ENCODE measurements at regions not wholly inside any gene's neighbourhood (a gene's known extent, or its start where the extent isn't known, plus 50 kb on each side); places are given as distances from the start of the nearest gene placed in this dataset.

GRCh38 chr10:107733328-107734130 is 569.0 kb upstream of the SORCS1 start:
- no peak for DNase-seq (ENCODE audit: low read depth in 2 of 2)

GRCh38 chr10:107732045-107732444 is 567.5 kb upstream of the SORCS1 start:
- no peak for DNase-seq (ENCODE audit: low read depth in 2 of 2)

DNA sequence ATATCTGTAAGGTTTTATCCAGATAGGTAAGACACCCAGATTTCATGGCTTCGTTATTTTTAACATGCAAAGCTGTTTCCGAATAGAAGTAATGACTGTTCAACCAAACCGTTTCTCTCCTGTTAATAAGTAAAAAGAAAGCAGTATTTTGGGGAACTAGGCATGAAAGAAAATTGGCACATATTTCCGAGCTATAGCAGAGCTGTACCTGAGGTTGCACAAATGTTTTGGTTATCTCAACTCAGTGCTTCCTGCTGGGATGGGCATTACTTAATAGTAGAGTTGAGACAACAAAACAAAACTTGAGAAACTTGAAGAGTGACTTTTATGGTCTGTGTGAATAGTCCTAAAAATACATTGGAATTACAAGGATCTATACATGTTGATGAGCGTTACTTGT is 564.3 kb upstream of the SORCS1 start:
- no peak for DNase-seq (ENCODE audit: low read depth in 2 of 2)

GRCh38 chr10:107727767-107728317 is 563.3 kb upstream of the SORCS1 start:
- no peak for DNase-seq (ENCODE audit: low read depth in 2 of 2)

DNA sequence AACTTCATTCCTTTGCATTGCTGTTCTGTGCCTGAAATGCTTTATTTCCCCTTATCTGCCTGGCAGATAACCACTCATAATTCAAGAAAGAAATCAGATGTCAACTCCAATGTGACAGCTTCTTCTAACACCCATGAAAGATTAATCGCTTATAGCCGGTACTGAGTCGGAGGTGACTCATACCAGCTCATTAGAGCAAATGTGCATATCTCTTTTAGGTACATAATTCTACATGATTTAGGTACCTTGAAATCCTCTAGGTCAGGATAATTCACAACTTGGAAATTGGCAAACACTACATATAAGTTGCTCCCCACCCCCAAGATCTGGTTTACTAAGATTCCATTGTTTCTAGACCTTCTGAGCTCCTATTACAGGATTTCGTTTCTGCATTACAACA is 554.4 kb upstream of the SORCS1 start:
- DNase-seq (ENCODE audit: low read depth in 2 of 2), result no peak

- DNase-seq (ENCODE audit: low read depth in 2 of 2), result no peak
Measured at GRCh38 chr10:107717046-107717445, 552.5 kb upstream of the SORCS1 start.

GRCh38 chr10:107715565-107715964 is 551.1 kb upstream of the SORCS1 start:
- DNase-seq (ENCODE audit: low read depth in 2 of 2), result no peak

GRCh38 chr10:107708981-107709380 is 544.5 kb upstream of the SORCS1 start:
- DNase-seq (ENCODE audit: low read depth in 2 of 2), result no peak

DNA sequence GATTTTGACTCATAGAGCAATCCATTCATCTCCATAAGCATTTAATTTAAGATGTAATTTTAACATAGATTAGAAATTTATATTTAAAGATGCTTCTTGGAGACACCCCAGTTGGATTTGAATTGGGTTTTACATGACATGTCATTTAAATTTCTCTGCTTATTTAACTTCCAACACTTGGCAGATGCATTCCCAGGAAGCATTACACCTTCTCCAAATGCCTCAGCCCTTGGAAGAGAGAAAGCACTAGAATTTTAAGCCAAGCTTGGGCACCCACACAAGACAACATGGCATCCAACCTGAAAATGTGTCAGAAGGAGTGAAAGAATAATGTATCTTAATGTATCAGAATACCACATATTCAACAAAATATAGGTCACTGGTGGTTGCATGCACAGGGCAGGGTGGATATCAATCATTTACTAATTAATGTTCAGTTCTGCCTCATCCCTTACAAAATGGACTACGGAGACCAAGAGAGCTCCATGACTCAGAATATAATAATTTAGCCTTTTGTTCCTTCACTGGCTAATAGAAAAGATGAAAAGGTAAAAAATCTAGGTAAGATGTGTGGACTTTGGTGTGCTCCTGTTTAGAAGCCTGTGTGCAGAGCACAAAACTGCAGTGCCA is 541.7 kb upstream of the SORCS1 start:
- DNase-seq (ENCODE audit: low read depth in 2 of 2), result no peak

DNA sequence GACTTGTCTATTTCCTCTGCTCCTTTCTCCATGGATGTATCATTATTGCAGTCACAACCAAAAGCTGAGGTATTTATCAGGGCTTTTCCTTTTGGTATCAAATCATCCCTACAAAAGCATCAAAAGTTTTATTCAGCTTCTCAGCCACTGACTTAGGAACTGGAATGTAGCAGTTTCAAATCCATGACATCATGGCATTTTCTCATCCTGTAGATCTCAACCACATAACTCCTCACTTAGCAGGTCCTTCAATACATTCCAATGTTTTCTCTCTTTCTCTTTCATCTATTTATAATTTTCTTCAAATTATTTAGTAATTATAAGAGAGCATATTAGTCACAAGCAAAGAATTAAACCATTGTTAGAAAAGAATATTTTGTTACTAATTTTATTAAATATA is 537.4 kb upstream of the SORCS1 start:
- no peak for DNase-seq (ENCODE audit: low read depth in 2 of 2)

- no peak for DNase-seq (ENCODE audit: low read depth in 2 of 2)
Measured at GRCh38 chr10:107692072-107692471, 527.6 kb upstream of the SORCS1 start.

GRCh38 chr10:107689323-107689722 is 524.8 kb upstream of the SORCS1 start:
- no peak for DNase-seq (ENCODE audit: low read depth in 2 of 2)

- no peak for DNase-seq (ENCODE audit: low read depth in 2 of 2)
Measured at GRCh38 chr10:107687701-107688100, 523.2 kb upstream of the SORCS1 start.

DNA sequence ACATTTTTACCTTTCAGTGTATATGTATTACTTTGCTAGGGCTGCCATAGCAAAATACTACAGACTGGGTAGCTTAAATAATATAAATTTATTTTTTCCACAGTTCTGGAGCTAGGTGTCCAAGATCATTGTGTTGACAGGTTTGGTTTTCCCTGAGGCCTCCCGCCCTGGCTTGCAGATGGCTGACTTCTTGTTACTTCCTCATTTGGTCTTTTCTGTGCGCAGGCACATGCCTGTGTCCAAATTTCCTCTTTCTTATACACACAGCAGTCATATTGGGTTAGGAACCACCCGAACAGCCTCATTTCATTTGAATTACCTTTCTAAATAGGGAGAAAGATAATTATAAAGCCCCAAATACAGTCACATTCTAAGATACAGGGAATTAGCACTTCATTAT is 521.6 kb upstream of the SORCS1 start:
- no peak for DNase-seq (ENCODE audit: low read depth in 2 of 2)

DNA sequence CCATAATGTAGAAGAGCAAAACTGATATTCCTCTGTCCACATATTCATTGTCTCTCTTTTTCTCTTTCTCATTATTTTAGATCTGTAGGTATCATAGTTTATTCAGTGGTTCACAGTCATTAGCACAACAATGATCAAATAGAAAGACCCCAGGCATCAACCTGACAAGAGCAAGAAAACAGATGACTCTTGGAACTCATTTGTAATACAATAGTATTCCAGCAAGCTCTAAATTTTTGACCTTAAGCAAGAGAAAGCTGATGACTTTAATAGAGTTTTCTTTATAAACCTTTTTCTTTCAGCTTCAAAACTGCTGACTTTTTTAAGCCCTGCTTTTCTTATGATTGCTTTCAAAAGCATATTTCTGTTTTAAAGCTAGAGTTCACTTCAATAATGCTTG is 507.5 kb upstream of the SORCS1 start:
- DNase-seq (ENCODE audit: low read depth in 2 of 2), result no peak

GRCh38 chr10:107666214-107666613 is 501.7 kb upstream of the SORCS1 start:
- DNase-seq (ENCODE audit: low read depth in 2 of 2), result no peak

- DNase-seq (ENCODE audit: low read depth in 2 of 2), result no peak
Measured at GRCh38 chr10:107665459-107665858, 501.0 kb upstream of the SORCS1 start.

- DNase-seq (ENCODE audit: low read depth in 2 of 2), result no peak
Measured at GRCh38 chr10:107657851-107658250, 493.3 kb upstream of the SORCS1 start.

GRCh38 chr10:107656932-107657331 is 492.4 kb upstream of the SORCS1 start:
- no peak for DNase-seq (ENCODE audit: low read depth in 2 of 2)

- no peak for DNase-seq (ENCODE audit: low read depth in 2 of 2)
Measured at GRCh38 chr10:107653832-107654287, 489.4 kb upstream of the SORCS1 start.

- DNase-seq (ENCODE audit: low read depth in 2 of 2), result no peak
Measured at GRCh38 chr10:107650939-107651338, 486.4 kb upstream of the SORCS1 start.

DNA sequence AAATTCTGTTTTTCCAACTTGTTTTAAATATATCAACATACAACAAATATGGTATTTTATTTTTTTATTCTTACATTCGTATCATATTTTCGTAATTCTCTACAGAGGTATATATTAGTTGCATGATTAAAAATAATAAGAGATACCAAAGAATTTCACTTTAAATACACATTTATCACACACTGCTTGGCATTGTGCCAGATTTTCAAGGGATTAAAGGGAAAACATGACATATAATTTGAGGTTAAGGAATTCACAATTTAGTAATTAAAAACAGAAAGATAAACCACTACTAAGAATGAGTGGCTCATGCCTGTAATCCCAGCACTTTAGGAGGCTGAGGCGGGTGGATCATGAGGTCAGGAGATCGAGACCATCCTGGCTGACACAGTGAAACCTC is 484.7 kb upstream of the SORCS1 start:
- no peak for DNase-seq (ENCODE audit: low read depth in 2 of 2)

GRCh38 chr10:107647462-107647861 is 483.0 kb upstream of the SORCS1 start:
- DNase-seq (ENCODE audit: low read depth in 2 of 2), result no peak
